GM20000 (cell line): ENCODE measurements at regions not wholly inside any gene's neighbourhood (a gene's known extent, or its start where the extent isn't known, plus 50 kb on each side); places are given as distances from the start of the nearest gene placed in this dataset.

Experiments used
- DNase-seq: peaks from one replicate; pipeline ENCODE4 v3.0.0; 2012; ENCODE audit warnings: low spot score
- TF ChIP-seq, protein P1 (sequence below): IDR thresholded peaks from 2 replicates; pipeline ENCODE4 v1.5.1; 2012; ENCODE audit warnings: mild to moderate bottlenecking, control low read depth; ENCODE audit errors: extremely low read depth, missing control alignments

DNA sequence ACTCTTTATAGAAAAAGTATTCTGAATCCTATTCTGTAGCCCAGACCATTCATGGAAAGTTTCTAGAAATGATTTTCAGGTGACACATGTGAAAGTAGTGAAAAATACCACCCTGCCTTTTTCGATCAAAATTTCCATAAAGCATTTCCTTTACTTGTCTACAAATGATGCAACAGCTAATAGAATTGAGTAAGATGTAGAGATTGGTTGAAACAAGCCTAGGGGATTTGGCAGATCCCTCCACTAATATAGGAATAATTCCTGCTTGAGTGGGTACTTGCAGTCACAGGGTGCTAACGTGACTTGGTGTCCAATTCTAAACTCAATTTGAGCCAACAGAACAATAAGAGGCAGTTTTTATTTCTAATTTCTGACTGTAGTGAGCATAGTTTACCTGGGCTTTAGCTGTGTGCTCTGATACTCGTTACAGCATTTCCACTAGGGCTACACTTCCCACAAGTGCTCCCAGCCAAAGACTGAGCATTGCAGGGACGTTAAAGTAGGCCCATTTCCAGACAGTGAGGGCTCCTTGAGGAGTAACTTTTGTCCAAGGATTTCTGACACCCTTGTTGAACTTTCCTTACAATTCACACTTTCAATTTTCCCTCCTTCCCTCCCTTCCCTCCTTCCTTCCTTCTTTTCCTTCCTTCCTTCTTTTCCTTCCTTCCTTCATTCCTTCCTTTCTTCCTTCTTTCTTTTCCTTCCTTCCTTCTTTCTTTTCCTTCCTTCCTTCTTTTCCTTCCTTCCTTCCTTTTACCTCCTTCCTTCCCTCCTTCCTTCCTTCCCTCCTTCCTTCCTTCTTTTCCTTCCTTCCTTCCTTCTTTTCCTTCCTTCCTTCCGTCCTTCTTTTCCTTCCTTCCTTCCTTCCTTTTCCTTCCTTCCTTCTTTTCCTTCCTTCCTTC lies 53.9 kb upstream of the TP63 start:
- TF ChIP-seq, protein P1, sequence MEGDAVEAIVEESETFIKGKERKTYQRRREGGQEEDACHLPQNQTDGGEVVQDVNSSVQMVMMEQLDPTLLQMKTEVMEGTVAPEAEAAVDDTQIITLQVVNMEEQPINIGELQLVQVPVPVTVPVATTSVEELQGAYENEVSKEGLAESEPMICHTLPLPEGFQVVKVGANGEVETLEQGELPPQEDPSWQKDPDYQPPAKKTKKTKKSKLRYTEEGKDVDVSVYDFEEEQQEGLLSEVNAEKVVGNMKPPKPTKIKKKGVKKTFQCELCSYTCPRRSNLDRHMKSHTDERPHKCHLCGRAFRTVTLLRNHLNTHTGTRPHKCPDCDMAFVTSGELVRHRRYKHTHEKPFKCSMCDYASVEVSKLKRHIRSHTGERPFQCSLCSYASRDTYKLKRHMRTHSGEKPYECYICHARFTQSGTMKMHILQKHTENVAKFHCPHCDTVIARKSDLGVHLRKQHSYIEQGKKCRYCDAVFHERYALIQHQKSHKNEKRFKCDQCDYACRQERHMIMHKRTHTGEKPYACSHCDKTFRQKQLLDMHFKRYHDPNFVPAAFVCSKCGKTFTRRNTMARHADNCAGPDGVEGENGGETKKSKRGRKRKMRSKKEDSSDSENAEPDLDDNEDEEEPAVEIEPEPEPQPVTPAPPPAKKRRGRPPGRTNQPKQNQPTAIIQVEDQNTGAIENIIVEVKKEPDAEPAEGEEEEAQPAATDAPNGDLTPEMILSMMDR, result no peak
- no peak for DNase-seq

DNA sequence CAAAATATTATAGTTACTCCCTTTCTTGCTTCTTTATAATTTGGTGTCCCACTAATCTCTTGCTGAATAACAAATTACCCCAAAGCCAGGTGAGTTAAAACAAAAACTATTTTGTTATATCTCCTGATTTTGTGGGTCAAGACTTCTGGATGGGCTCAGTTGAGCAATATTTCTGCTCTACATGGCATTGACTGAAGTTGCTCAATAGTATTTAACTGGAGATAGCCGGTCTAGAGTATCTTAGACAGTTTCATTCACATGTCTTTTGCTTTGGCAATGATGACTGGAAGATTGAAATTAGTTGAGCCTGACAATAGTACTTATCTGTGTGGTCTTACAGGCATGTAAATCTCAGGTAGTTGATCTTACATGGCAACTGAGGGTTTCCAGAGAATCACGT lies 51.0 kb upstream of the TP63 start:
- DNase-seq, result no peak
- TF ChIP-seq, protein P1, result no peak
